ENCODE measurements at regions not wholly inside any gene's neighbourhood (a gene's known extent, or its start where the extent isn't known, plus 50 kb on each side); places are given as distances from the start of the nearest gene placed in this dataset.

- TF ChIP-seq CTCF (IDR thresholded peaks at IDR 0.05) (no peak), REST (IDR thresholded peaks at IDR 0.05; ENCODE audit: insufficient read depth in 1 of 2, low read depth in 2 of 2, low read length in 1 of 2) (no peak)
Observed at GRCh38 chr11:28879869-28880268, 771.7 kb downstream of the METTL15 start.
